SK-N-SH treated with all-trans-retinoic acid at 6 μM for 48 hours (cell line): ENCODE measurements at regions not wholly inside any gene's neighbourhood (a gene's known extent, or its start where the extent isn't known, plus 50 kb on each side); places are given as distances from the start of the nearest gene placed in this dataset.

Experiments
- ATAC-seq: fragments of 200-7000 bp; cut with Tn5 transposase; 3 replicates; pipeline ENCODE4 v1.9.1; 2020; ENCODE audit warnings: mild to moderate bottlenecking, moderate library complexity
- ARNTL ChIP-seq: fragments of 450-650 bp; formaldehyde crosslinking; IDR thresholded peaks from 2 replicates; pipeline ENCODE4 v1.5.0; 2020; ENCODE audit warnings: low read depth, mild to moderate bottlenecking, moderate library complexity, borderline replicate concordance
- BACH2 ChIP-seq: fragments of 250-450 bp; sonication (Bioruptor Pico); IDR thresholded peaks from 2 replicates; pipeline ENCODE4 v1.9.0; 2021; ENCODE audit warnings: mild to moderate bottlenecking, borderline replicate concordance
- CREB5 ChIP-seq: fragments of 250-450 bp; sonication (Bioruptor Pico); IDR thresholded peaks from 2 replicates; pipeline ENCODE4 v1.5.1; 2020; ENCODE audit warnings: low read depth, mild to moderate bottlenecking, moderate library complexity
- CSDC2 ChIP-seq: fragments of 250-450 bp; sonication (Bioruptor Pico); IDR thresholded peaks from 2 replicates; pipeline ENCODE4 v1.5.0; 2020; ENCODE audit warnings: mild to moderate bottlenecking, moderate library complexity
- ESRRG ChIP-seq: fragments of 250-450 bp; sonication (Bioruptor Pico); IDR thresholded peaks from 2 replicates; pipeline ENCODE4 v1.6.1; 2021; ENCODE audit warnings: mild to moderate bottlenecking
- GLIS3 ChIP-seq: fragments of 250-450 bp; sonication (Bioruptor Pico); IDR thresholded peaks from 2 replicates; pipeline ENCODE4 v1.5.0; 2020; ENCODE audit warnings: mild to moderate bottlenecking, moderate library complexity
- ISL1 ChIP-seq: fragments of 250-450 bp; sonication (Bioruptor Pico); IDR thresholded peaks from 2 replicates; pipeline ENCODE4 v2.1.2; 2022; ENCODE audit warnings: mild to moderate bottlenecking, moderate library complexity
- OSR1 ChIP-seq: fragments of 250-450 bp; sonication (Bioruptor Pico); IDR thresholded peaks from 2 replicates; pipeline ENCODE4 v1.8.0; 2022; ENCODE audit warnings: moderate library complexity, mild to moderate bottlenecking, inconsistent platforms
- PATZ1 ChIP-seq: fragments of 250-450 bp; sonication (Bioruptor Pico); IDR thresholded peaks from 2 replicates; pipeline ENCODE4 v1.8.0; 2020; ENCODE audit warnings: mild to moderate bottlenecking, moderate library complexity, borderline replicate concordance
- PPARA ChIP-seq: fragments of 250-450 bp; sonication (Bioruptor Pico); IDR thresholded peaks from 2 replicates; pipeline ENCODE4 v1.5.0; 2020; ENCODE audit warnings: mild to moderate bottlenecking, borderline replicate concordance
- RARB ChIP-seq: fragments of 250-450 bp; sonication (Bioruptor Pico); IDR thresholded peaks from 2 replicates; pipeline ENCODE4 v1.8.0; 2021; ENCODE audit warnings: mild to moderate bottlenecking, moderate library complexity
- SNAI2 ChIP-seq: fragments of 250-450 bp; sonication (Bioruptor Pico); IDR thresholded peaks from 2 replicates; pipeline ENCODE4 v1.5.0; 2020; ENCODE audit warnings: mild to moderate bottlenecking, moderate library complexity
- TCF4 ChIP-seq: fragments of 250-450 bp; sonication (Bioruptor Pico); IDR thresholded peaks from 2 replicates; pipeline ENCODE4 v1.8.0; 2021; ENCODE audit warnings: mild to moderate bottlenecking, moderate library complexity, borderline replicate concordance
- TOX ChIP-seq: fragments of 250-450 bp; sonication (Bioruptor Pico); IDR thresholded peaks from 2 replicates; pipeline ENCODE4 v1.8.0; 2021; ENCODE audit warnings: mild to moderate bottlenecking, moderate library complexity, borderline replicate concordance
- TSHZ2 ChIP-seq: fragments of 250-450 bp; sonication (Bioruptor Pico); IDR thresholded peaks from 2 replicates; pipeline ENCODE4 v1.5.0; 2020; ENCODE audit warnings: mild to moderate bottlenecking, moderate library complexity
- ZFP3 ChIP-seq: fragments of 250-450 bp; sonication (Bioruptor Pico); IDR thresholded peaks from 2 replicates; pipeline ENCODE4 v1.5.0; 2020; ENCODE audit warnings: mild to moderate bottlenecking, moderate library complexity
- ZFP30 ChIP-seq: fragments of 450-650 bp; formaldehyde crosslinking; IDR thresholded peaks from 2 replicates; pipeline ENCODE4 v1.5.0; 2022; ENCODE audit warnings: mild to moderate bottlenecking, moderate library complexity
- ZNF565 ChIP-seq: fragments of 450-650 bp; formaldehyde crosslinking; conservative IDR thresholded peaks from 2 replicates; pipeline ENCODE4 v1.5.0; 2020; ENCODE audit warnings: low read depth, mild to moderate bottlenecking, moderate library complexity
- ZNF70 ChIP-seq: fragments of 450-650 bp; formaldehyde crosslinking; IDR thresholded peaks from 2 replicates; pipeline ENCODE4 v1.5.0; 2020; ENCODE audit warnings: mild to moderate bottlenecking, moderate library complexity
- ZNF8 ChIP-seq: fragments of 450-650 bp; formaldehyde crosslinking; IDR thresholded peaks from 2 replicates; pipeline ENCODE4 v1.5.0; 2020; ENCODE audit warnings: mild to moderate bottlenecking, moderate library complexity
- TF ChIP-seq, protein P1 (sequence below): fragments of 250-450 bp; sonication (Bioruptor Pico); IDR thresholded peaks from 2 replicates; pipeline ENCODE4 v1.5.1; 2021; ENCODE audit warnings: mild to moderate bottlenecking, moderate library complexity

DNA sequence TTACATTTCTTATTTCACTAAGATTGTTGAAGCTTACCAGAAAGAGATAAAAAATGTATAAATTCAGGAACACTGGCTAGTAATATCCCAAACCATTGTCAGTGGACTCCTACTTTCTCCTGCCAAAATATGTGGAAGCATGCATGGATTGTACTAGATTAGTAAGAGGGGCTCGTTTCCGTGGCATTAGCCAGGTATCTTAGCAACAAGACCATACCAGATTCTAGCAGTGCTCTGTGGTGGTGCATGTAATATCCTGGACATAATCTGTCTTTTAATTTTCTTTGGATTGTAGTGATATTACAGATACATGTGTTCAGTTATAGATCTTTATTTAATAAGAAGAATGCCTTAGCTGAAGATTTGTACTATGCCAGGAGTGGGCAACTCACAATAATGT is 371.9 kb upstream of the PITX2 start:
- TF ChIP-seq ZNF565 (CRISPR knock-in tag) (no peak), PATZ1 (CRISPR knock-in tag) (no peak), TCF4 (CRISPR knock-in tag) (no peak), OSR1 (no peak), TOX (CRISPR knock-in tag) (no peak), ZFP3 (no peak), SNAI2 (no peak), ZNF70 (no peak), ARNTL (CRISPR knock-in tag) (no peak), ESRRG (CRISPR knock-in tag) (no peak), ZFP30 (CRISPR knock-in tag) (no peak)
- ATAC-seq, result no peak

DNA sequence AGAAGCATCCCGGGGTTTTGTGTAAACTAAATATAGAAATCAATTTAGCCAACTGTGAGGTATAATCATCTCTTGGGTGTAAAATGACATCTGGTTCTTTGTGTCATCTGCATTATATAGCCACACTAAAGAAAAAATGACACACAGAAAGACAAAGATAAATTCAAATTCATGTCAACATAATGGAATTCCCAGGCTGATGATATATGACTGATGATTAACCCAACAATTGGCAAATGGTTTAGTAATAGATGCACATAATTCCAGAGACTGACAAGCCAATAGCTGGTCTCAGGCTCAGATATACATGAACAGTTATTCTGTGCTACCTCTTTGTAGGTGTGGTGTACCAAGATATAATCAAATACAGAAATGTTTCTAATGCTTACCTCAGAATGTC is 375.4 kb upstream of the PITX2 start:
- no peak for ATAC-seq
- no peak for TF ChIP-seq SNAI2
- no peak for TF ChIP-seq GLIS3 (CRISPR knock-in tag)
- TF ChIP-seq ZNF8 (CRISPR knock-in tag), result no peak
- TF ChIP-seq BACH2 (CRISPR knock-in tag), result no peak
- TF ChIP-seq TSHZ2 (CRISPR knock-in tag), result no peak
- no peak for TF ChIP-seq TOX (CRISPR knock-in tag)
- no peak for TF ChIP-seq ISL1 (CRISPR knock-in tag)
- TF ChIP-seq ESRRG (CRISPR knock-in tag), result no peak
- TF ChIP-seq PPARA, result no peak
- no peak for TF ChIP-seq RARB (CRISPR knock-in tag)
- TF ChIP-seq PATZ1 (CRISPR knock-in tag), result no peak
- TF ChIP-seq ZFP30 (CRISPR knock-in tag), result no peak

- TF ChIP-seq TCF4 (CRISPR knock-in tag) (no peak), GLIS3 (CRISPR knock-in tag) (no peak), BACH2 (CRISPR knock-in tag) (no peak), ISL1 (CRISPR knock-in tag) (no peak), ZNF70 (no peak), ARNTL (CRISPR knock-in tag) (no peak), ZNF565 (CRISPR knock-in tag) (no peak)
- ATAC-seq, result no peak
Measured at GRCh38 chr4:111011458-111011857, 388.6 kb upstream of the PITX2 start.

- no peak for ATAC-seq
- TF ChIP-seq, protein P1, sequence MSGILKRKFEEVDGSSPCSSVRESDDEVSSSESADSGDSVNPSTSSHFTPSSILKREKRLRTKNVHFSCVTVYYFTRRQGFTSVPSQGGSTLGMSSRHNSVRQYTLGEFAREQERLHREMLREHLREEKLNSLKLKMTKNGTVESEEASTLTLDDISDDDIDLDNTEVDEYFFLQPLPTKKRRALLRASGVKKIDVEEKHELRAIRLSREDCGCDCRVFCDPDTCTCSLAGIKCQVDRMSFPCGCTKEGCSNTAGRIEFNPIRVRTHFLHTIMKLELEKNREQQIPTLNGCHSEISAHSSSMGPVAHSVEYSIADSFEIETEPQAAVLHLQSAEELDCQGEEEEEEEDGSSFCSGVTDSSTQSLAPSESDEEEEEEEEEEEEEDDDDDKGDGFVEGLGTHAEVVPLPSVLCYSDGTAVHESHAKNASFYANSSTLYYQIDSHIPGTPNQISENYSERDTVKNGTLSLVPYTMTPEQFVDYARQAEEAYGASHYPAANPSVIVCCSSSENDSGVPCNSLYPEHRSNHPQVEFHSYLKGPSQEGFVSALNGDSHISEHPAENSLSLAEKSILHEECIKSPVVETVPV (CRISPR knock-in tag), result no peak
- TF ChIP-seq TCF4 (CRISPR knock-in tag), result no peak
- no peak for TF ChIP-seq ZFP30 (CRISPR knock-in tag)
- TF ChIP-seq TOX (CRISPR knock-in tag), result no peak
- no peak for TF ChIP-seq GLIS3 (CRISPR knock-in tag)
- TF ChIP-seq PATZ1 (CRISPR knock-in tag), result no peak
- no peak for TF ChIP-seq TSHZ2 (CRISPR knock-in tag)
- no peak for TF ChIP-seq CREB5
- TF ChIP-seq PPARA, result no peak
- no peak for TF ChIP-seq ESRRG (CRISPR knock-in tag)
- TF ChIP-seq CSDC2 (CRISPR knock-in tag), result no peak
- TF ChIP-seq BACH2 (CRISPR knock-in tag), result no peak
- TF ChIP-seq OSR1, result no peak
Measured at GRCh38 chr4:111013846-111014245, 391.0 kb upstream of the PITX2 start.
